OCI-LY3 (cell line): ENCODE measurements at regions not wholly inside any gene's neighbourhood (a gene's known extent, or its start where the extent isn't known, plus 50 kb on each side); places are given as distances from the start of the nearest gene placed in this dataset.
"Not testable (repeated sequence)": the region's sequence is repeated elsewhere in the genome, so short reads cannot be mapped to it uniquely, and the experiment has no call there.

ENCODE experiments used
- EZH2phosphoT487 ChIP-seq: fragments of 200-600 bp; shearing (Covaris generic); IDR thresholded peaks from 2 replicates; pipeline ENCODE4 v1.6.1; 2018; ENCODE audit warnings: antibody characterized with exemption, mixed run types, low read depth
- TF ChIP-seq, protein P1 (sequence below): fragments of 200-600, 300-600 bp; sonication (generic); IDR thresholded peaks from 2 replicates; pipeline ENCODE4 v1.5.1; 2014; ENCODE audit warnings: antibody characterized with exemption, low read length, low read depth

DNA sequence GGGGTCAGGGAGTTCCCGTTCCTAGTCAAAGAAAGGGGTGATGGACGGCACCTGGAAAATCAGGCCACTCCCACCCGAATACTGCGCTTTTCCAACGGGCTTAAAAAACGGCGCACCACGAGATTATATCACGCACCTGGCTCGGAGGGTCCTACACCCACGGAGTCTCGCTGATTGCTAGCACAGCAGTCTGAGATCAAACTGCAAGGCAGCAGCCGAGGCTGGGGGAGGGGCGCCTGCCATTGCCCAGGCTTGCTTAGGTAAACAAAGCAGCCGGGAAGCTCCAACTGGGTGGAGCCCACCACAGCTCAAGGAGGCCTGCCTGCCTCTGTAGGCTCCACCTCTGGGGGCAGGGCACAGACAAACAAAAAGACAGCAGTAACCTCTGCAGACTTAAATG lies 100.1 kb upstream of the IQCM start:
- TF ChIP-seq, protein P1, sequence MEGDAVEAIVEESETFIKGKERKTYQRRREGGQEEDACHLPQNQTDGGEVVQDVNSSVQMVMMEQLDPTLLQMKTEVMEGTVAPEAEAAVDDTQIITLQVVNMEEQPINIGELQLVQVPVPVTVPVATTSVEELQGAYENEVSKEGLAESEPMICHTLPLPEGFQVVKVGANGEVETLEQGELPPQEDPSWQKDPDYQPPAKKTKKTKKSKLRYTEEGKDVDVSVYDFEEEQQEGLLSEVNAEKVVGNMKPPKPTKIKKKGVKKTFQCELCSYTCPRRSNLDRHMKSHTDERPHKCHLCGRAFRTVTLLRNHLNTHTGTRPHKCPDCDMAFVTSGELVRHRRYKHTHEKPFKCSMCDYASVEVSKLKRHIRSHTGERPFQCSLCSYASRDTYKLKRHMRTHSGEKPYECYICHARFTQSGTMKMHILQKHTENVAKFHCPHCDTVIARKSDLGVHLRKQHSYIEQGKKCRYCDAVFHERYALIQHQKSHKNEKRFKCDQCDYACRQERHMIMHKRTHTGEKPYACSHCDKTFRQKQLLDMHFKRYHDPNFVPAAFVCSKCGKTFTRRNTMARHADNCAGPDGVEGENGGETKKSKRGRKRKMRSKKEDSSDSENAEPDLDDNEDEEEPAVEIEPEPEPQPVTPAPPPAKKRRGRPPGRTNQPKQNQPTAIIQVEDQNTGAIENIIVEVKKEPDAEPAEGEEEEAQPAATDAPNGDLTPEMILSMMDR, result not testable (repeated sequence)
- TF ChIP-seq EZH2phosphoT487, result not testable (repeated sequence)
